Mesothelial cell of epicardium (in vitro differentiated cells): ENCODE measurements at regions not wholly inside any gene's neighbourhood (a gene's known extent, or its start where the extent isn't known, plus 50 kb on each side); places are given as distances from the start of the nearest gene placed in this dataset.

Source experiments
- DNase-seq, 2 experiments: peaks; one replicate each; pipeline ENCODE4 v3.0.0; 2021; ENCODE audit warnings: low spot score in 2 of 2; ENCODE audit not compliant: unreplicated experiment in 2 of 2
- H3K27ac Mint-ChIP-seq: 2 replicates; pipeline ENCODE4 v1.8.0; 2021; ENCODE audit warnings: mixed read lengths
- H3K27me3 Mint-ChIP-seq: 2 replicates; pipeline ENCODE4 v1.8.0; 2021; ENCODE audit warnings: low read depth, mixed read lengths
- H3K36me3 Mint-ChIP-seq: 2 replicates; pipeline ENCODE4 v1.8.0; 2021; ENCODE audit warnings: mixed read lengths
- H3K4me1 Mint-ChIP-seq: 2 replicates; pipeline ENCODE4 v1.8.0; 2021; ENCODE audit warnings: mixed read lengths
- H3K4me3 Mint-ChIP-seq: 2 replicates; pipeline ENCODE4 v1.8.0; 2021; ENCODE audit warnings: mild to moderate bottlenecking, moderate library complexity, mixed read lengths
- H3K9me3 Mint-ChIP-seq: 2 replicates; pipeline ENCODE4 v1.8.0; 2021; ENCODE audit warnings: mixed read lengths
- CTCF ChIP-seq: fragments of 200-600 bp; sonication (generic); IDR thresholded peaks from one replicate; pipeline ENCODE4 v1.5.0; 2021; ENCODE audit warnings: antibody characterized with exemption; ENCODE audit not compliant: unreplicated experiment

- Mint-ChIP-seq H3K9me3 (peaks cover 13% of the 10 kb centered on the region), H3K4me3 (no peak overlapping the region)
These were observed 958.2 kb downstream of the DIAPH3 start for GRCh38 chr13:59205501-59205900.

GRCh38 chr13:59208405-59209195 is 955.1 kb downstream of the DIAPH3 start:
- peaks cover 6% of the 10 kb centered on the region for H3K9me3 Mint-ChIP-seq
- no peaks in the 10 kb centered on the region for H3K27me3 Mint-ChIP-seq
- peaks cover 63% of the 10 kb centered on the region for H3K4me1 Mint-ChIP-seq
- peak overlapping the region; percentile 60 for H3K27ac Mint-ChIP-seq
- H3K4me3 Mint-ChIP-seq: no peak overlapping the region
- no peak for TF ChIP-seq CTCF
- H3K36me3 Mint-ChIP-seq: peaks cover under 1% of the 10 kb centered on the region
- DNase-seq: no peak

More at GRCh38 chr13:59205501-59205900, 958.2 kb downstream of the DIAPH3 start:
- no peak overlapping the region for H3K27ac Mint-ChIP-seq
- DNase-seq: no peak
- peaks cover 46% of the 10 kb centered on the region for H3K4me1 Mint-ChIP-seq
- no peak for TF ChIP-seq CTCF
- peaks cover 6% of the 10 kb centered on the region for H3K36me3 Mint-ChIP-seq
- no peaks in the 10 kb centered on the region for H3K27me3 Mint-ChIP-seq

DNA sequence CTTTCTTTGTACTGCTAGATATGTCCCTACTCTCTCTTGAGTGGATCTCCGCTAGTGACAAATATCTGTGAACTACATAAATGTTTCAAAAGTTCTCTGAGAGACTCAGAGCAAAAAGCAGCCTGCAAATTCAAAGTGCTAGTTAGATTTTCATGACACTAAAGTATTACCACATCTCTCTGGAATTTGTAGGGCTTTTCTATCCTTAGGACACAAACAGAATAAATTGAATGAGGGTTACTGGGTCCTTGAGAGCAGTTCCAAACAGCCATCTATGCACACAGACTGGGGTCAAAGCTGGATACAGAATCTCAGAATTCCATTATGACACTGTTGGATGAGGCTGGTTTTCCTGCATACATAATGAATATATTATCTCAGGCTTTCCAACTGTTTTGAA is 953.2 kb downstream of the DIAPH3 start:
- H3K9me3 Mint-ChIP-seq: no peaks in the 10 kb centered on the region
- H3K4me1 Mint-ChIP-seq: peaks cover 65% of the 10 kb centered on the region
- TF ChIP-seq CTCF: no peak
- no peaks in the 10 kb centered on the region for H3K27me3 Mint-ChIP-seq
- H3K36me3 Mint-ChIP-seq: no peaks in the 10 kb centered on the region
- peak overlapping the region; percentile 66 for H3K27ac Mint-ChIP-seq
- no peak overlapping the region for H3K4me3 Mint-ChIP-seq
- no peak for DNase-seq

DNA sequence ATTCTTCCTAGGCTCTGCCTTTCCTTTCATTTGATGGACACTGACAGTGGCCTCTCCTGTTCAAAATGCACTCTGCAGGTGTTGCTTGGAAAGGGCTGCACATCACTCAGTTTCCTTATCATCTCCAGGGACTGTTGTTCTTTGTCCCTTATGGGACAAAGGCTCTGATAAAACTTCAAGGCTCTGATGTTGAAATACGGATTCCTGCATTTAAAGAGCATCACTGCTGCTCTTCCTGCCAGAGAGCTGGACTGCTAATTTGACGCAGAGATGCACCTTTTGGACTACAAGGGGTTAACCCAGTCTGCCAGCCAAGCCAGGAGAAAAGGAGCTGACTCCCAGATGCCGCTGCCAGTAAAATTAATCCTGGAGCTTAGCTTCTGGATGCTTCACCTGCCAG is 952.1 kb downstream of the DIAPH3 start:
- Mint-ChIP-seq H3K4me3 (no peak overlapping the region), H3K27me3 (no peaks in the 10 kb centered on the region), H3K36me3 (no peaks in the 10 kb centered on the region), H3K4me1 (peaks cover 63% of the 10 kb centered on the region), H3K27ac (no peak overlapping the region), H3K9me3 (no peaks in the 10 kb centered on the region)
- no peak for TF ChIP-seq CTCF
- DNase-seq: no peak

DNA sequence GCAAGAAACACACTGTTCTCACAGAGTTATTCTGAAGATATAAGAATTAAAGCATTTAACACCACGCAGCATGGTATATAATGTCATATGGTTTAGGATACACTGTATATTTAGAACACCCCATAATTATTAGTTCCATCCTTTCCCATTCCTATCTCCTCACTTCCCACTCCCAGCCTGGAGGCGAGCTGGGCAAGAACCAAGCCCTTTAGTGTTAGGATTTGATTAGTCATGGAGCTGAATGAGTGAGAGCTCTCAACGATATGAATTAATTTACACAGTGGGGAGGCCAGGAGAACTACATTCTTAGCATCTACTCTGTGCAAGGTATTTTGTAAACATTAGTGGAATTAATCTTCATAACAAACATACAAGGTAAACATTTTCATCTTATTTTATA is 934.3 kb downstream of the DIAPH3 start:
- H3K27ac Mint-ChIP-seq: no peak overlapping the region

More for the DNA sequence above, 934.3 kb downstream of the DIAPH3 start:
- peaks cover 14% of the 10 kb centered on the region for H3K4me1 Mint-ChIP-seq
- peaks cover 20% of the 10 kb centered on the region for H3K9me3 Mint-ChIP-seq
- peaks cover 4% of the 10 kb centered on the region for H3K36me3 Mint-ChIP-seq
- TF ChIP-seq CTCF: no peak
- H3K4me3 Mint-ChIP-seq: no peak overlapping the region
- DNase-seq: no peak
- H3K27me3 Mint-ChIP-seq: no peaks in the 10 kb centered on the region
